ENCODE measurements at regions not wholly inside any gene's neighbourhood (a gene's known extent, or its start where the extent isn't known, plus 50 kb on each side); places are given as distances from the start of the nearest gene placed in this dataset.

- DNase-seq (ENCODE audit: low spot score): peak; percentile 65
Observed at GRCh38 chr1:218817691-218818465, 355.8 kb upstream of the LYPLAL1 start.

DNA sequence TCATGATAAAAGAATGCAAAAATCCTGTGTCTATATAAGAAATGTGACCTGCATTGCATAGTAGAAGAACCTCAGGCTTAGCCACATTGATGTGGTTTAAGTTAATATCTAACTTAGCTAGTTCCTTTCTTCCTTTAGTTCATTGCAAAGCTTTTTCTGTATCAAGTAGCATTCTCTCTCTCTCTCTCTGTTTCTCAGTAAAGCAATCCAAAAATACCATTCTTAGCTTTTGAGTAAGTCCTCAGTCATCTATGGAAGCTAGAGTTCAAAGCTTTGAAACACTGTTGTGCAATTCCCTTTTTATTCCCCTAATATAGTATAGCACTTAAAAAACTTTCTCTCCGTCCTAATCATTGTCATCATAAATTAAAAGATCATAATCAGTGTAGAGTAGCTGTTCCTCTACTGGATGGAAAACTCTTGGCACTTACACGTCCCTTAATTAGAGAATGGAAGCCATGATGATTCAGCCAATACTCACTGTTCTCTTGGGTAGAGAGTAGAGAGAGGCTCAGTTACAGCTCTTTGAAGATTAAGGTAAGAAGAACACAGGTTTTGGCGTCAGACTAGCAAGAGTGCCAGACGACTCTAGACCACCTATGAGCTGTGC is 350.3 kb upstream of the LYPLAL1 start:
- no peak for DNase-seq (ENCODE audit: low spot score)

DNA sequence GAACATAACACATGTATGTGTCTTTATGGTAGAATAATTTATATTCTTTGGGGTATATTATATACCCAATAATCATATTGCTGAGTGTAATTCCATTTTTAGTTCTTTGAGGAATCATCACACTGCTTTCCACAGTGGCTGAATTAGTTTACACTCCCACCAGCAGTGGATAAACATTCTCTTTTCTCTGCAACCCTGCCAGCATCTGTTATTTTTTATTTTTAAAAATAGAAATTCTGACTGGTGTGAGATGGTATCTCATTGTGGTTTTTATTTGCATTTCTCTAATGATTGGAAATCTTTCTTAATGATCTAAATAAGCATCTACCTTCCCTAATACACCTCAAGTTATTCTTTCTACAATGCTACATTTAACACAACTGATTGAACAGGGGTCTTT is 346.2 kb upstream of the LYPLAL1 start:
- DNase-seq (ENCODE audit: low spot score): no peak

- no peak for DNase-seq (ENCODE audit: low spot score)
Observed at GRCh38 chr1:218828125-218828650, 345.5 kb upstream of the LYPLAL1 start.

- no peak for DNase-seq (ENCODE audit: low spot score)
Observed at GRCh38 chr1:218829097-218829496, 344.6 kb upstream of the LYPLAL1 start.

GRCh38 chr1:218835609-218836008 is 338.1 kb upstream of the LYPLAL1 start:
- no peak for DNase-seq (ENCODE audit: low spot score)

GRCh38 chr1:218836264-218836663 is 337.4 kb upstream of the LYPLAL1 start:
- no peak for DNase-seq (ENCODE audit: low spot score)

- no peak for DNase-seq (ENCODE audit: low spot score)
Observed at GRCh38 chr1:218837051-218837450, 336.6 kb upstream of the LYPLAL1 start.

- DNase-seq (ENCODE audit: low spot score): no peak
Observed at GRCh38 chr1:218845589-218845988, 328.1 kb upstream of the LYPLAL1 start.

DNA sequence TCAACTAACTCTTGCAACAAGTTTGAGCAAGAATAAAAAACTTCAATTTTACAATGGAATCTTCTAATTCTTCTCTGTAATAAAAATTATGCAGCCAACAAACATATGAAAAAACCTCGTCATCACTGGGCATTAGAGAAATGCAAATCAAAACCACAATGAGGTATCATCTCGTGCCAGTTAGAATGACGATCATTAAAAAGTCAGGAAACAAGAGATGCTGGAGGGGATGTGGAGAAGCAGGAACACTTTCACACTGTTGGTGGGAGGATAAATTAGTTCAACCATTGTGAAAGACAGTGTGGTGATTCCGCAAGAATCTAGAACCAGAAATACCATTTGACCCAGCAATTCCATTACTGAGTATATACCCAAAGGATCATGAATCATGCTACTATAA is 327.5 kb upstream of the LYPLAL1 start:
- DNase-seq (ENCODE audit: low spot score): no peak

GRCh38 chr1:218847089-218847768 is 326.4 kb upstream of the LYPLAL1 start:
- DNase-seq (ENCODE audit: low spot score): no peak

- DNase-seq (ENCODE audit: low spot score): no peak
Observed at GRCh38 chr1:218848009-218848408, 325.7 kb upstream of the LYPLAL1 start.

GRCh38 chr1:218850367-218850766 is 323.3 kb upstream of the LYPLAL1 start:
- no peak for DNase-seq (ENCODE audit: low spot score)

DNA sequence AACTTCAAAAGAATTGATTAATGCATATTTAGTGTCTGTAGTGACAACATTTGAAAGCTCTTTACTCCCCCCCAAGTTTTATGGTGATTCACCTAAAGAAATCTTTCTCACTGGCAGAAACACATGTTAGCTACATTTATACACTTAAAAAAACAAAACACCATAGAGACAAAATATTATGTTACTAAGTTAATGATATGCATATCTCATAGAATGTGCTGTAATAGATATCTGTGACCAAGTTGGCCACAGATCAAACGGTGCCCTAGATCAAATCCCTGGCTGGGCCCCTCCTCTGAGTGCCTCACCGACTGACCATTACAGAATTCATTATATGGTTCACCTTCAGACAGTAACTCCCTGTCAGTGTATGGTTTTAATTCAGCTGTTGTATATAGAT is 322.1 kb upstream of the LYPLAL1 start:
- no peak for DNase-seq (ENCODE audit: low spot score)

GRCh38 chr1:218852527-218852926 is 321.2 kb upstream of the LYPLAL1 start:
- DNase-seq (ENCODE audit: low spot score): peak; percentile 67

DNA sequence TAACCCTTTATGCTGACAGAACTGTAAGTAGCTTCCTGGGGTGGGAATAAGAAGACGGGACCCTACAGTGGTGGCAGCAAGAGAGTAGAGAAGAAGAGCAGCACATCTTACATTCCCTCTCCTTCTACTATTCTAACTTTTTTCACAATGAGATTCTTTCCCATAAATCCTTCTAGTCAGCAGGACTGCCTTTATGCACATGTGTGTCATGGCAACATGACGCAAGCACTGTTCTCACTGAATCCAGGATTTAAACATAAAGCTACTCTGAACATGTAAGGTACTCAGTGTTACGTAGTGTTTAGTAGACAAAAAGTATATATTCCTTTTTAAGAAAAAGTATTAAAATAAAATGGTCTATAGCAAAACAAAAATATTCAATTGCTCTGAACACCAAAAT is 309.7 kb upstream of the LYPLAL1 start:
- DNase-seq (ENCODE audit: low spot score): no peak

DNA sequence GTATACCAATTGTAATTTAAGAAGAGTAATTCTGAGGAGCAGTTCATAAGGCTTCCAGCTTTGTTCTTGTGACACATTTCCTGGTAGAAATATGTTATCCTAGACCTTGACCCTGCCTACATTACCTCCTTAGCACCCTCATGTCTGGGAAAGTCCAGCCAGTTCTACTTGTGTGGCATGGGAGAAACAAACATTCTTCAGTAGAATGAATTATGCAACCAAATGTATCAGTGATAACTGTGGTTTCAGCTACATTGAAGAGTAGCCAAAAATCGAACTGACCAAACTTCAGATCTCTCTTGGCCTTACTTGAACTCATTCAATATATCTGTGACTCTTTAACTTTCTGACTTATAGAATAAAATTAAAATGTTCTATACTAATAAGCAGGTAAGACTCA is 308.1 kb upstream of the LYPLAL1 start:
- no peak for DNase-seq (ENCODE audit: low spot score)

DNA sequence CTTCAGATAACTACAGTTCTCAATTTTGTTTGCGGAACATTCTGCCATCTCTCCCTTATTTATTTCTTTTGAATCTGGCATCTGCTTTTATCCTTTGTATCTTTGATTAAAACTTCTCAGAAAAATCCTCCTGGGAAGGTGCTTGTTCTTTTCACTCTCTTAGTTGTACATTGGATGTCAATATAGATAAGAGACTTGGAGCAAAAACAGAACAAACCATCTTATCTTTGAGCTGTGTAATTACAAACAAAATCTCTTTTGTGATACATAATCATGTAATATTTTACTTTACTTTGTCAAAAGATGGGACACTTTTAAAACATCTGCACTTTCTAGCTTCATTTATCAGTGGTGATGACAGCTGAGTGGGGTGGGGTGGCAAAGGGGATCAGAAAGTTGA is 307.2 kb upstream of the LYPLAL1 start:
- DNase-seq (ENCODE audit: low spot score): no peak

DNA sequence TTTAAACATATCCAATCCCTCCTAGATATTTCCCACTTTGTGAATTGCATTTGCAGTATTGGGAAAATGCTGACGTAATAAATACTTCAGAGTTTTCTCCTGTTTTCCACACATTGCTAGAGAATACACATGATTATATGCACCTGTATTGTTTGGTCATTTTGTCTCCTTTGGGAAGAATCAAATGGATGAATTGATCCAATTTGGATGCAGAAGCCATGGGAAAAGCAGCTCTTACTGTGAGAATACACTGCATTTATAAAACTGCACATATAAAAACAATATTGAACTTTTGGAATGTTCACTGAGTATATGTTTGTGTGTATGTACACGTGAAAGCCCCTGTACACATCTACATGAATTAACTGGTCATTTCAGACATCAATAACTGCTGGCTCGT is 306.6 kb upstream of the LYPLAL1 start:
- DNase-seq (ENCODE audit: low spot score): no peak

DNA sequence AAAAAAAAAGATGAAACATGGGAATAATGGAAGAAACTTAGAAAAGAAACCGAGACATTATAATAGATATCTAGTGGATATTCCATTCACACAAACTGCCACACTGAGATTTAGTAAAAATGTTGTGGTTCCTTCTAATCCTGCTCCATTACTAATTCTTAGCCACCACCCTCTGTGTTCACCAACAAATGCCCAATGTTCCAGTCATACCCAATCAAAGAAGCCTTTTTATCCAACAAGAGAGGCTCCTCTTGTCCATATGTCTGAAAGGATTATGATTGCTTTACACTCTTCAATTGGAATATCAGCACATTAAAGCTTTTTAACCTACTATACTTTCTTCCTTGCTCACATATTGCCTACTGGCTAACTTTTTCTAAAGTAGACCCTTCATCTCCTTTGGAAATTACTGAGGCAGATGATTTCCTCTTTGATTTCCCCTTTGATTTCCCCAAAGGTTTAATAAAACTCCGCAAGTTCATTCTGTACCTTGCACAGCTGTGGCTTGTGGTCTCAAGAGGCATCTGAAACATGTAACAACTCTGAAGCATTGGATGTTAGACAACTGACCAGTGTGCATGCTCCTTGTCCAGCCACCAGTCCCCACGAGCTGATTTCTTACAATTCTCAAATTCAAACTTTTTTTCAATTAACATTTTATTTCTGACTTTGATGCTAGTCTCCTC is 305.6 kb upstream of the LYPLAL1 start:
- no peak for DNase-seq (ENCODE audit: low spot score)

DNA sequence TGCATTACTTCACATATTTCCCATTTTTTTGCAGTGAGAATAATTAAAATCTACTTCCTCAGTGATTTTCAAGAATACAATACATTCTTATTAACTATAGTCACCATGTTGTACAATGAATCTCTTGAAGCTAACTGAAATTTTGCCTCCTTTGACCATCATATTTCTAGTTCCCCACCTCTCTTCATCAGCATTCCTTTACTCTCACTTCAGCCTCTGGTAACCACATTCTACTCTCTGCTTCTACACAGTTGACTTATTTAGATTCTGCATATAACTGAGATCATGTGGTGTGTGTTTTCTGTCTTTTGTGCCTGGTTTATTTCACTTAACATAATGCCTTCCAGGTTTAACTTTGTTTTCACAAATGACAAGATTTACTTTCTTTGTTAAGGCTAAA is 304.4 kb upstream of the LYPLAL1 start:
- no peak for DNase-seq (ENCODE audit: low spot score)

- DNase-seq (ENCODE audit: low spot score): no peak
Observed at GRCh38 chr1:218872026-218872425, 301.7 kb upstream of the LYPLAL1 start.
